Ascending aorta (tissue), 2 donors: ENCODE measurements at regions not wholly inside any gene's neighbourhood (a gene's known extent, or its start where the extent isn't known, plus 50 kb on each side); places are given as distances from the start of the nearest gene placed in this dataset.
A peak's percentile ranks its signal among the peaks of the same experiment; 100 is the strongest.

Experiments
- DNase-seq, 2 donors: peaks; one replicate each; pipeline ENCODE4 v3.0.0-alpha.2; 2019; ENCODE audit warnings: low spot score in 2 of 2
- H3K27ac ChIP-seq, 2 donors: fragments of 200-600 bp; sonication (generic); one replicate each; pipeline ENCODE4 v1.5.1; 2016 to 2017; ENCODE audit warnings: mild to moderate bottlenecking in 1 of 2
- H3K27me3 ChIP-seq: fragments of 200-600 bp; sonication (generic); one replicate; pipeline ENCODE4 v1.5.1; 2017
- H3K36me3 ChIP-seq, 2 donors: fragments of 200-600 bp; sonication (generic); one replicate each; pipeline ENCODE4 v1.5.1; 2016
- H3K4me1 ChIP-seq, 2 donors: fragments of 200-600 bp; sonication (generic); one replicate each; pipeline ENCODE4 v1.5.1; 2016 to 2017; ENCODE audit warnings: mild to moderate bottlenecking in 1 of 2
- H3K4me3 ChIP-seq, 2 donors: fragments of 200-600 bp; sonication (generic); one replicate each; pipeline ENCODE4 v1.5.1; 2016 to 2017; ENCODE audit warnings: mild to moderate bottlenecking in 1 of 2
- H3K9me3 ChIP-seq, 2 donors: fragments of 200-600 bp; sonication (generic); one replicate each; pipeline ENCODE4 v1.5.1; 2016
- CTCF ChIP-seq, 3 experiments: fragments of 200-600 bp in 2 of 3; fragments of 450-650 bp in 1 of 3; sonication (generic) in 2 of 3; IDR thresholded peaks; one replicate each; pipeline ENCODE4 v1.5.1; 2016 to 2019; ENCODE audit warnings: antibody characterized with exemption in 3 of 3, mild to moderate bottlenecking in 1 of 3, moderate library complexity in 1 of 3
- intact Hi-C: fragments of 100-400 bp; cut with DNase I; formaldehyde crosslinking; loops from one replicate; pipeline ENCODE4 v1.15.1; 2023

- H3K27me3 ChIP-seq, result no peaks in the 10 kb centered on the region
- no peak for TF ChIP-seq CTCF (IDR thresholded peaks at IDR 0.05)
- H3K4me3 ChIP-seq, result no peak overlapping the region
- no peaks in the 10 kb centered on the region for H3K9me3 ChIP-seq
- H3K4me1 ChIP-seq, result peaks cover 16 to 58% of the 10 kb centered on the region in 2 donors
- H3K36me3 ChIP-seq, result no peaks in the 10 kb centered on the region
- intact Hi-C loops, result no loop called here
- peak; percentile 60 to 90 for DNase-seq
- H3K27ac ChIP-seq, result peak overlapping the region; percentile 89 to 91
Measured at GRCh38 chr4:128524311-128524710, 236.7 kb upstream of the PGRMC2 start.

GRCh38 chr4:128521648-128522111, 234.1 kb upstream of the PGRMC2 start:
- Histone ChIP-seq H3K4me1 (peaks cover 16 to 71% of the 10 kb centered on the region in 2 donors), H3K4me3 (no peak overlapping the region), H3K27ac (peak overlapping the region; percentile 84 to 91), H3K9me3 (no peaks in the 10 kb centered on the region), H3K36me3 (no peaks in the 10 kb centered on the region), H3K27me3 (no peaks in the 10 kb centered on the region)
- no peak for TF ChIP-seq CTCF (IDR thresholded peaks at IDR 0.05)
- no peak for DNase-seq
- intact Hi-C loops, result no loop called here

GRCh38 chr4:128521156-128521555, 233.5 kb upstream of the PGRMC2 start:
- Histone ChIP-seq H3K9me3 (no peaks in the 10 kb centered on the region), H3K27me3 (no peaks in the 10 kb centered on the region), H3K27ac (peak overlapping the region; percentile 84 to 91), H3K36me3 (no peaks in the 10 kb centered on the region), H3K4me1 (peaks cover 16 to 71% of the 10 kb centered on the region in 2 donors), H3K4me3 (no peak overlapping the region)
- no peak for DNase-seq
- intact Hi-C loops, result no loop called here
- TF ChIP-seq CTCF (IDR thresholded peaks at IDR 0.05), result no peak

GRCh38 chr4:128519163-128519830, 231.7 kb upstream of the PGRMC2 start:
- intact Hi-C loops, result loop anchor here (2.0 to 10.0 kb wide), 4 partner anchors 52 to 576 kb away; partner anchors contain the start of genes C4orf33 and SCLT1
- no peak for DNase-seq

GRCh38 chr4:128517739-128518510, 230.3 kb upstream of the PGRMC2 start:
- intact Hi-C loops, result loop anchor here (1.0 to 10.0 kb wide), 7 partner anchors 11 to 577 kb away; partner anchors contain the start of genes C4orf33, JADE1 and SCLT1
- Histone ChIP-seq H3K4me1 (peaks cover 6 to 49% of the 10 kb centered on the region in 2 donors), H3K9me3 (no peaks in the 10 kb centered on the region), H3K27ac (peak overlapping the region; percentile 84 to 88), H3K4me3 (no peak overlapping the region), H3K36me3 (no peaks in the 10 kb centered on the region), H3K27me3 (no peaks in the 10 kb centered on the region)
- DNase-seq, result peak in 1 of 2 donors; percentile 87
- no peak for TF ChIP-seq CTCF (IDR thresholded peaks at IDR 0.05)

More at GRCh38 chr4:128519163-128519830, 231.7 kb upstream of the PGRMC2 start:
- no peaks in the 10 kb centered on the region for H3K27me3 ChIP-seq
- peak overlapping the region; percentile 84 to 88 for H3K27ac ChIP-seq
- no peak for TF ChIP-seq CTCF (IDR thresholded peaks at IDR 0.05)
- no peaks in the 10 kb centered on the region for H3K9me3 ChIP-seq
- H3K36me3 ChIP-seq, result no peaks in the 10 kb centered on the region
- H3K4me1 ChIP-seq, result peaks cover 11 to 58% of the 10 kb centered on the region in 2 donors
- H3K4me3 ChIP-seq, result no peak overlapping the region
